ENCODE measurements at regions not wholly inside any gene's neighbourhood (a gene's known extent, or its start where the extent isn't known, plus 50 kb on each side); places are given as distances from the start of the nearest gene placed in this dataset.

- no peak overlapping the region for H3K4me3 ChIP-seq (ENCODE audit: low read length)
- no peak overlapping the region for H3K27ac ChIP-seq (ENCODE audit: low read length)
- H3K4me2 ChIP-seq (ENCODE audit: low read length), result no peak overlapping the region
- no peaks in the 10 kb centered on the region for H3K36me3 ChIP-seq (ENCODE audit: insufficient read depth, low read length)
- H3K9me2 ChIP-seq (ENCODE audit: insufficient read depth, low read length), result no peaks in the 10 kb centered on the region
- no peaks in the 10 kb centered on the region for H3F3A ChIP-seq (ENCODE audit: insufficient read depth, low read length, poor library complexity, severe bottlenecking)
- H3K9ac ChIP-seq (ENCODE audit: low read length), result no peak overlapping the region
- no peak overlapping the region for H2AFZ ChIP-seq (ENCODE audit: low read depth, low read length)
- peak; percentile 60 for TF ChIP-seq CTCF (IDR thresholded peaks at IDR 0.05; ENCODE audit: poor library complexity, severe bottlenecking)
- TF ChIP-seq TAF1 (IDR thresholded peaks at IDR 0.05; ENCODE audit: low read depth), result no peak
- TF ChIP-seq RAD21 (conservative IDR thresholded peaks at IDR 0.05), result peak; percentile 62
- H3K27me3 ChIP-seq (ENCODE audit: insufficient read depth, low read depth, low read length), result no peaks in the 10 kb centered on the region
- no peaks in the 10 kb centered on the region for H4K20me1 ChIP-seq (ENCODE audit: insufficient read depth)
- H3K9me3 ChIP-seq (ENCODE audit: low read length), result no peaks in the 10 kb centered on the region
- no peaks in the 10 kb centered on the region for H3K79me2 ChIP-seq (replicated peaks; ENCODE audit: insufficient read depth, low read length)
Measured at GRCh38 chr20:21640556-21640955, 64.9 kb upstream of the PAX1 start.

GRCh38 chr20:21633829-21634228 is 71.6 kb upstream of the PAX1 start:
- Histone ChIP-seq H3K4me3 (ENCODE audit: low read length) (no peak overlapping the region), H4K20me1 (ENCODE audit: insufficient read depth) (no peaks in the 10 kb centered on the region), H3K79me2 (replicated peaks; ENCODE audit: insufficient read depth, low read length) (no peaks in the 10 kb centered on the region), H3K27me3 (ENCODE audit: insufficient read depth, low read depth, low read length) (no peaks in the 10 kb centered on the region), H3F3A (ENCODE audit: insufficient read depth, low read length, poor library complexity, severe bottlenecking) (no peaks in the 10 kb centered on the region), H3K27ac (ENCODE audit: low read length) (no peak overlapping the region), H3K9me3 (ENCODE audit: low read length) (no peaks in the 10 kb centered on the region), H3K36me3 (ENCODE audit: insufficient read depth, low read length) (no peaks in the 10 kb centered on the region), H3K9ac (ENCODE audit: low read length) (no peak overlapping the region), H2AFZ (ENCODE audit: low read depth, low read length) (no peak overlapping the region), H3K4me2 (ENCODE audit: low read length) (no peak overlapping the region), H3K9me2 (ENCODE audit: insufficient read depth, low read length) (no peaks in the 10 kb centered on the region)
- TF ChIP-seq TAF1 (IDR thresholded peaks at IDR 0.05; ENCODE audit: low read depth) (no peak), EZH2 (IDR thresholded peaks at IDR 0.05; ENCODE audit: borderline replicate concordance, insufficient read depth, low read length, poor library complexity, severe bottlenecking) (no peak), POLR2AphosphoS5 (IDR thresholded peaks at IDR 0.05) (no peak), CTCF (IDR thresholded peaks at IDR 0.05; ENCODE audit: poor library complexity, severe bottlenecking) (no peak), MXI1 (conservative IDR thresholded peaks at IDR 0.05; ENCODE audit: poor library complexity, severe bottlenecking) (no peak), REST (IDR thresholded peaks at IDR 0.05; ENCODE audit: borderline replicate concordance) (no peak), EP300 (conservative IDR thresholded peaks at IDR 0.05; ENCODE audit: poor library complexity, severe bottlenecking) (no peak), RAD21 (conservative IDR thresholded peaks at IDR 0.05) (no peak), SMC3 (conservative IDR thresholded peaks at IDR 0.05; ENCODE audit: poor library complexity) (no peak)

All from neural cell (in vitro differentiated cells).